Body of pancreas (tissue), 4 donors: ENCODE measurements at regions not wholly inside any gene's neighbourhood (a gene's known extent, or its start where the extent isn't known, plus 50 kb on each side); places are given as distances from the start of the nearest gene placed in this dataset.
"Not testable (repeated sequence)": the region's sequence is repeated elsewhere in the genome, so short reads cannot be mapped to it uniquely, and the experiment has no call there.

Source experiments
- ATAC-seq: fragments of 150-250 bp; one replicate; pipeline ENCODE4 v1.9.1; 2016
- DNase-seq, 4 donors: peaks; one replicate each; pipeline ENCODE4 v3.0.0-alpha.2; 2019
- H3K27ac ChIP-seq, 4 donors: fragments of 200-600 bp; sonication (generic); 1 replicate in 3 of 4; 2 replicates in 1 of 4; pipeline versions ENCODE4 v1.5.1 to v1.6.1; 2016 to 2019; ENCODE audit warnings: mild to moderate bottlenecking in 1 of 4, mixed read lengths in 1 of 4, moderate library complexity in 1 of 4
- H3K27me3 ChIP-seq, 2 donors: fragments of 200-600 bp; sonication (generic); one replicate each; pipeline ENCODE4 v1.6.0; 2016; ENCODE audit warnings: mild to moderate bottlenecking in 1 of 2
- H3K36me3 ChIP-seq, 2 donors: fragments of 200-600 bp; sonication (generic); replicated peaks in 1 of 2; 2 replicates each; pipeline ENCODE4 v1.5.1; 2016; ENCODE audit warnings: low read depth in 2 of 2; ENCODE audit not compliant: insufficient read depth in 1 of 2
- H3K4me1 ChIP-seq: fragments of 200-600 bp; sonication (generic); one replicate; pipeline ENCODE4 v1.6.0; 2016
- H3K4me3 ChIP-seq, 2 donors: fragments of 200-600 bp; sonication (generic); 1 replicate in 1 of 2; 2 replicates in 1 of 2; pipeline ENCODE4 v1.5.1; 2016 to 2019
- H3K9me3 ChIP-seq, 3 donors: fragments of 200-600 bp; sonication (generic); 1 replicate in 2 of 3; 2 replicates in 1 of 3; pipeline ENCODE4 v1.5.1; 2016
- CTCF ChIP-seq, 7 experiments: fragments of 450-650 bp in 4 of 7; fragments of 200-600 bp in 3 of 7; sonication (generic) in 3 of 7; IDR thresholded peaks; one replicate each; pipeline ENCODE4 v1.5.1; 2016 to 2019; ENCODE audit warnings: antibody characterized with exemption in 7 of 7
- POLR2A ChIP-seq, 3 donors: fragments of 450-650 bp; IDR thresholded peaks; one replicate each; pipeline ENCODE4 v1.6.1; 2016; ENCODE audit warnings: antibody characterized with exemption in 3 of 3, mild to moderate bottlenecking in 2 of 3
- WGBS, 2 donors: methylation state at CpG; one replicate each; pipeline ENCODE4 v1.1.5; 2017; 5-methylcytosine and 5-hydroxymethylcytosine counted together
- intact Hi-C: fragments of 100-400 bp; cut with DNase I; formaldehyde crosslinking; loops from one replicate; pipeline ENCODE4 v1.15.1; 2023

DNA sequence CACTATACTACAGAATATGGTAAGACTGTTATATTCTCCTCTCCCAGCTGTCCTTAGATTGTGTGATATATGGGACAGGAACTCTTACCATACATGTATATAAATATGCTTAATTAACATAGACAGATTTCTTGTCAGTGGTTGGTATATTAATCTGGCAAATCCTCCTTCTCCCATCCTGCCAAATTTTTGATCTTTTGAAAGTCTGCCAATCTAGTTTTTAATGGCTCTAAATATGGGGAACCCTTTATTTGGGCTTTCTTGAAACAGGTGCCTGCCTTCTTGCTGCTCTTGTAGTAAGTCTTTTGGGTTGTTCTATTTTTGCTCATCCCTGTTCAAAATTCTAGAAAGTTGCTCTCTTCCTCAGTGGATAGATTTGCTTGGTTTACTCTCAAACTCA is 63.5 kb downstream of the SPATA31D1 start:
- no peaks in the 10 kb centered on the region for H3K36me3 ChIP-seq
- DNase-seq (no peak), ATAC-seq (no peak)
- H3K9me3 ChIP-seq: no peaks in the 10 kb centered on the region
- no peak overlapping the region for H3K27ac ChIP-seq
- TF ChIP-seq POLR2A (IDR thresholded peaks at IDR 0.05) (no peak), CTCF (IDR thresholded peaks at IDR 0.05) (no peak)
- no peak overlapping the region for H3K4me3 ChIP-seq
- H3K4me1 ChIP-seq: no peaks in the 10 kb centered on the region
- no peaks in the 10 kb centered on the region for H3K27me3 ChIP-seq
- intact Hi-C loops: no loop called here

DNA sequence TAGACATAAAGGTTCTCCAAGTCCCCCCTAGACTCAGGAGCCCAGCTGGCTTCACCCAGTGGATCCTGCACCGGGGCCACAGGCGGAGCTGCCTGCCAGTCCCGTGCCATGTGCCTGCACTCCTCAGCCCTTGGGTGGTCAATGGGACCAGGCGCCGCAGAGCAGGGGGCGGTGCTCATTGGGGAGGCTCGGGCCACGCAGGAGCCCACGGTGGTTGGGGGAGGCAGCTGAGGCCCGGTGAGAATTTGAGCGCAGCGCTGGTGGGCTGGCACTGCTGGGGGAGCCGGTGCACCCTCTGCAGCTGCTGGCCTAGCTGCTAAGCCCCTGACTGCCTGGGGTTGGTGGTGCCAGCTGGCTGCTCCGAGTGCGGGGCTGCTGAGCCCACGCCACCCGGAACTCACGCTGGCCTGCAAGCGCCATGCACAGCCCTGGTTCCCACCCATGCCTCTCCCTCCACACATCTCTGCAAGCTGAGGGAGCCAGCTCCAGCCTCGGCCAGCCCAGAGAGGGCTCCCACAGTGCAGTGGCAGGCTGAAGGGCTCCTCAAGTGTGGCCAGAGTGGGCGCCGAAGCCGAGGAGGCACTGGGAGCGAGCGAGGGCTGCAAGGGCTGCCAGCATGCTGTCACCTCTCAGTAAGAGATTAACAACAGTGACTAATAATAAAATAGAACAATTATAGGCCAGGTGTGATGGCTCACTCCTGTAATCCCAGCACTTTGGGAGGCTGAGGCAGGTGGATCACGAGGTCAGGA is 65.9 kb downstream of the SPATA31D1 start:
- no peaks in the 10 kb centered on the region for H3K4me1 ChIP-seq
- no peak for DNase-seq
- H3K27me3 ChIP-seq: no peaks in the 10 kb centered on the region
- no peak overlapping the region for H3K4me3 ChIP-seq
- ATAC-seq: no peak
- H3K9me3 ChIP-seq: no peaks in the 10 kb centered on the region
- 89 to 94% methylated on average over 11 to 26 of the region's 26 CpGs for WGBS, 2 donors
- TF ChIP-seq CTCF (IDR thresholded peaks at IDR 0.05) (no peak), POLR2A (IDR thresholded peaks at IDR 0.05) (no peak)
- no peak overlapping the region for H3K27ac ChIP-seq
- intact Hi-C loops: no loop called here
- no peaks in the 10 kb centered on the region for H3K36me3 ChIP-seq

DNA sequence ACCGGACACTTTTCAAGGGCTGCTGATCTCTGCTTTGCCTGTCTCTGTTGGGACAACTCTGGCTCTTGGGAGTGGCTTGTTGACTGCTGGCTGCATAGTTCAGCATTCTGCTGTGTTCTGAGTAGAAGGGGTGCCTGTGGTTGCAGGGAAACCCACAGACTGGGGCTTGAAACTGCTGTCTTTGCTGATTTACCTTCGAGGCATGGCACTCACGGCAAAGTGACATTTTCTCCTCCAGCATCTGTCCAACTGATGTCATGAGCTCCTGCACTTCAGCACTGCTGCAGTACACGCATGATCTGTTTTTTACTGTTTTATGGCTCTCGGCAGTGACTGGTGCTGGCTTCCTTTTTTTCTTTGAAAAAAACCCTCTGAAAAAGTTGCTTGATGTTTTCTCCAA is 69.2 kb downstream of the SPATA31D1 start:
- no peaks in the 10 kb centered on the region for H3K27me3 ChIP-seq
- intact Hi-C loops: no loop called here
- no peak for TF ChIP-seq POLR2A (IDR thresholded peaks at IDR 0.05)
- no peak for TF ChIP-seq CTCF (IDR thresholded peaks at IDR 0.05)
- no peak for ATAC-seq
- no peak for DNase-seq
- H3K36me3 ChIP-seq: no peaks in the 10 kb centered on the region
- H3K4me3 ChIP-seq: no peak overlapping the region
- H3K4me1 ChIP-seq: no peaks in the 10 kb centered on the region
- no peak overlapping the region for H3K27ac ChIP-seq
- no peaks in the 10 kb centered on the region for H3K9me3 ChIP-seq
- whole genome bisulfite sequencing, 2 donors: 51 to 61% methylated on average over 5 of the region's 5 CpGs

- 78 to 84% methylated on average over 6 to 7 of the region's 7 CpGs for WGBS, 2 donors
- H3K27ac ChIP-seq, H3K9me3 ChIP-seq, H3K4me3 ChIP-seq, ATAC-seq, H3K36me3 ChIP-seq, intact Hi-C loops, H3K4me1 ChIP-seq, DNase-seq, H3K27me3 ChIP-seq: not testable (repeated sequence)
Observed at GRCh38 chr9:82061801-82062200, 73.2 kb downstream of the SPATA31D1 start.

DNA sequence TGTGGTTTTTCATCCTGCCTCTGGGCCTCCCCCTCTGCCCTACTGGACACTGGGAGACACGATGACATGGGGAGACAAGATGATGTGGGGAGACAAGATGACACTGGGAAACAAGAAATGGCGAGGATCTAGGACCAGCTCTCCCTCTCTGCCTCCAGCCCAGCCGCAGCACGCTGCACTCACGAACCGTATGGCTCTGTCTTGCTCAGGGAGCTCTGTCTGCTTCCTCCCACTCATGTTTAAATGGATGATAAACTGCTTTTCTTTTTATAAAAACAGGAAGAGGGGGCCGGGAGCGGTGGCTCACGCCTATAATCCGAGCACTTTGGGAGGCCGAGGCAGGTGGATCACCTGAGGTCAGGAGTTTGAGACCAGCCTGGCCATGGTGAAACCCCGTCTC is 73.7 kb downstream of the SPATA31D1 start:
- no peak overlapping the region for H3K4me3 ChIP-seq

More for the DNA sequence above, 73.7 kb downstream of the SPATA31D1 start:
- no peaks in the 10 kb centered on the region for H3K4me1 ChIP-seq
- H3K9me3 ChIP-seq: no peaks in the 10 kb centered on the region
- H3K27ac ChIP-seq: no peak overlapping the region
- intact Hi-C loops: no loop called here
- DNase-seq (no peak), ATAC-seq (no peak)
- TF ChIP-seq CTCF (IDR thresholded peaks at IDR 0.05) (no peak), POLR2A (IDR thresholded peaks at IDR 0.05) (no peak)
- H3K36me3 ChIP-seq: no peaks in the 10 kb centered on the region
- no peaks in the 10 kb centered on the region for H3K27me3 ChIP-seq
- WGBS, 2 donors: 65 to 87% methylated on average over 12 of the region's 12 CpGs
